Hematopoietic multipotent progenitor cell (in vitro differentiated cells): ENCODE measurements at regions not wholly inside any gene's neighbourhood (a gene's known extent, or its start where the extent isn't known, plus 50 kb on each side); places are given as distances from the start of the nearest gene placed in this dataset.

Source experiments
- DNase-seq, 3 donors: peaks; one replicate each; pipeline ENCODE4 v3.0.0-alpha.2; 2011 to 2015; ENCODE audit warnings: low read depth in 2 of 3, low spot score in 2 of 3

DNA sequence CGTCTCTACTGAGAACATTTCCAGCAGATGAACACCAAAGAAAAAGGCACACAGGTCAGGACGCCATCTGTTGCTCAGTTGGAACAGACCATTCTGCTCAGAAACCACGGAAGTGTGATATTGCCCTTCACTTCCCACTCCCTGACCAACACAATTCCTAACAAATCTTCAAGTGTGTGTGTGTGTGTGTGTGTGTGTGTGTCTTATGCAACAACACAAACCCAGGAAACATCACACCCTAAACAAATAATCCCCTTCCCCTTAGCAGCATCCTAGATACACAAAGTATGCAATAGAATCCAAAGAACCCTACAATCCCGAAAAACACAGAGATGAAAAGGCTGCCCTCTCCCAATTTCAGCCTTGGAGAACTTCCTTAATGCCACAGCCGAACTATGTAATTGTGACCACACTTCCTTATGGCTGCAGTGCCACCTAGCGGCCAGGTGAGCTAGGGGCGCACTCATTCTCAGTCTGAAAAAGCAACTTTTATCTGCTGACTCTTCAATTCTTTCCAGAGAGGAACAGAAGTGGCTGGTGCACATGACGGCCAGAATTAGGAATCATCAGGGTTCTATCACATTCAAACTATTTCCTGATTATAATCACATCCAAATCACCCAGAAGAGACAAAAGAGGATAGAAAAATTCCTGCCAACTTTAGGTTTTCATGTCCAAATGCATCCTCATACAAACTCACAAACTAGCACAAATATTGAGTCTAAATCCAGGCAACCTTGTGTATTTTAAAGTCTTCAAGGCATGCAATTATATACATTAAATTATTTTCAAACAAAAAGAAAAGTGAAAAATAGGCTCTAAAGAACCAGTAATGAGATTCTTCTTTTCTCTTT is 164.9 kb downstream of the DHX15 start:
- DNase-seq = peak; percentile 18 to 64 (median 26)

DNA sequence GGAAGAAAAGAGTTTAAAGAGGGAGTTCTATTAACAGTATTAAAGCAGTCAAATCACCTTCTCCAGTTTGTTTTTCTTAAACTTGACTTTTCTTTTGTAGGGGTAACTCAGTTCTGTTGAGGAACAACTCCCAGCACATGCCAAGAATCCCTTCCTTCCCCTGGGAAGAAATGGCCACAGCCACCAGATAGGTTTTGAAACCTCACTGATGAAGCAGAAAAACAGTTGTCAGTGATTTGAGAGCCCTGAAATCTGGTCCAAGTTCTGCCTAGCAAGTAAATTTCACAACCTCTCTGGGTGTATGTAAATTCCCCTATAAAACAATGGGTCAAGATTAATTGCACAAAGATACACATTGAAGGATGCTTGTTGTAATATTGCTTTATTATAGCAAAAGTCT is 167.1 kb downstream of the DHX15 start:
- no peak for DNase-seq

DNA sequence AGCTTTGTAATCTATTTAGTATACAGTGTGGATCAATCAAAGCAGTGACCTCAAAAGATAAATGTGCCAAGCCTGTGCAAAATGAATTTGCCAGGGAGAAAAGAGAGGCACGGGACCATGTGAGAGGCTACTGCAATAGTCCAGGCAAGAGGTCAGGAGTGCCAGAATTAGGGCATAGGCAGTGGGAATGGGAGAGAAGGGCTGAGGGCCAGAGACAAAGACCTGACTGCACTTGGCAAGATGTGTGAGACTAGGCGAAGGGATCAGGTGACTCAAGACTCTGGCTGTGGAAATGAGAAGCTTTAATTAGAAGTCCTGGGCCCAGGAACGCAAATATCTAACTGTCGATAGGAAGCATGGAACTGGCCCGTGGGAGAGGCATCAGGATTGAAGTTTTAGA is 168.1 kb downstream of the DHX15 start:
- DNase-seq = no peak

DNA sequence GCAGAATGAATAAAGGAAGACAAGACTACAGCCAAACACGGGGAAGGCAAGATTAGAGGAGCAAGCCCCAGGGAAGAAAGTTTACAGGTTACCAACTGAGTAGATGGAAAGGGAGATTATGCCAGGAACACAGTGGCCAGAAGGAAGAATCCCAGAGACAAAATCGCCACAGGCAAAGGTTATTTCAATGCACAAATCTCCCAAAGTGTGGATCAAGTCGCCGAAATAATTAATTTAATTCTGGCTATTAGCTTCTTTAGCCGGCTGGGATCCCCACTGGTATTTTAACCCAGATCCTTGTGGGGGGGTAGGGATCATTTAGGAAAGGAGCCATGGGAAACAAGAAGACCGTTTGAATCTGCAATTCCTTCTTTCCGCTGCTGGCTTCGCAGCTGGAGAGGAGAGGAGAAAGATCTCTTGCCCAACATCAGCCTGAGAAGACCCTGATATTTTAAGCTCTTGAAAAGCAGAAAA is 171.0 kb downstream of the DHX15 start:
- no peak for DNase-seq

DNA sequence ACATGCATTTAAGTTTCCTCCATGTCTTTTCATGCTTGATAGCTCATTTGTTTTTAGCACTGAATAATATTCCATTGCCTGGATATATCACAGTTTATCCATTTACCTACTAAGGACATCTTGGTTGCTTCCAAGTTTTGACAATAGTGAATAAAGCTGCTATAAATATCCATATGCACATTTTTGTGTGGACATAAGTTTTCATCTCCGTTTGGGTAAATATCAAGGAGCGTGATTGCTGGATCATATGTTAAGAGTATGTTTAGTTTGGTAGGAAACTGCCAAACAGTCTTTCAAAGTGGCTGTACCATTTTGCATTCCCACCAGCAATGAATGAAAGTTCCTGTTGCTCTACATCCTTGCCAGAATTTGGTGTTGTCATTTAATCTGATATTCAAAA is 172.5 kb downstream of the DHX15 start:
- no peak for DNase-seq

DNA sequence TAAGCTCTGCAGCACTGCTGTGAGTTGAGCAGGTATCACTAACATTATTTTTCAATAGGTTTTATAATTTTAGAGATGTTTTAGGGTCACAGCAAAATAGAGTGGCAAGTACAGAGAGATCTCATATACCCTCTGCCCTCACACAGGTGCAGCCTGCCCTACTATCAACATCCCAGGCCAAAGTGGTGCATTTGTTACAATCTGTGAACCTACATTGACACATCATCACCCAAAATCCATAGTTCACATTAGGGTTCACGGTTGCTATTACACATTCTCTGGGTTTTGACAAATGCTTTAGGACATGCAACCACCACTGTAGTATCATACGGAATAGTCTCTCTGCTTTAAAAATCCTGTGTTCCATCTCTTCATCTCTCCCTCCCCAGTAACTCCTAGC is 173.1 kb downstream of the DHX15 start:
- DNase-seq = no peak

DNA sequence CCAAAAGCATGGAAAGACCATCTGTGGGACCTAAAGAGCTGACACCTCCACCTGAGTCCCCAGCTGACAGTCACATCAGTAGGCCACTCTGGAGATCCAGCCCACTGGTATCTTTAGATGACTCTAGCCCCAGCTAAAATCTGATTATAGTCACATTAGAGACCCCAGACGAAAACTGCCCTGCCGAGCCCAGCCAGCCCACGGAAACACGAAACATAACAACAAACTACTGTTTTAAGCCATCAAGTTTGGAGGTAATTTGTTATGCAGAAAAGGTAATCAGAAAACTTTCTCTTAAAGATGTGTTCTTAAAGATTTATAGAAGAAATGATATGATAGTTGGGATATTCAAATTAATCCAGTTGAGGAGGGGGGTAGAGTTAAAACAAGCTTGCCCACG is 175.7 kb downstream of the DHX15 start:
- DNase-seq = no peak

DNA sequence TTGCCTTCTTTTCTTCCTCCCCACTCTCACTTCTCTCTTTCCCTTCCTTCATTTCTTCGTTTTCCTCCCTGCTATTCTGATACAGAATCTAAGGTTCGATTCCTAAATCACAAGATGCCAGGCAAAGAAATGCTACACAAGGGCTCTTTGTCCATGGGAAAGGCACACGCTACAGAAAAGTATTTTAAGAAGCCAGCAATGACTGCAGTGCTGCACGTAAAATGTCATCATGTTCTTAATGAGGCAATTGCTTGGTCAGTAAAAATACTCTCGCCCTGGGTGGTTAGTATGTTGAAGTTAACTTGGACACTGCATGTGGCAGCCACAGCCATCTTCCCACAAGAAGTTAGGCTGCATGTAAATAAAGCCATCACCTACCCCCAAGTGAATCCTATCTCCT is 178.4 kb downstream of the DHX15 start:
- DNase-seq = no peak

DNA sequence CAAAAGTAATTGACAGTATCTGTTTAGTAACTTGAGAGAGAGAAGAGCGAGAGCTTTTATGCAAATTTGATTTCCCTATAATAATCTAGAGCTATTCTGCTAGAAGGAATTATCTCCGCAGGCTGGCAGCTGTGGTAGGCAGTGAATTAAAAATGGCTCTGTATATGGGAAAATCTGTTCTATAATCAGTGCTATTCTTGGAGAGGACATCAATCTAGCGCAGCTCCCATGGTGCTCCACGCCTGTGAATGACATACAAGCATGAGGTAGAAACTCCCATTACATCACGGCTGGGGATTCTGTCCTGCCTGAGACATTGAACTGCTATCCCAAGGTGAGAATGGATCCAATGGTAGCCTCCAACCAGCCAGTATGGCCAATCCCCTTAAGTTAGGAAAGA is 179.0 kb downstream of the DHX15 start:
- DNase-seq = no peak

DNA sequence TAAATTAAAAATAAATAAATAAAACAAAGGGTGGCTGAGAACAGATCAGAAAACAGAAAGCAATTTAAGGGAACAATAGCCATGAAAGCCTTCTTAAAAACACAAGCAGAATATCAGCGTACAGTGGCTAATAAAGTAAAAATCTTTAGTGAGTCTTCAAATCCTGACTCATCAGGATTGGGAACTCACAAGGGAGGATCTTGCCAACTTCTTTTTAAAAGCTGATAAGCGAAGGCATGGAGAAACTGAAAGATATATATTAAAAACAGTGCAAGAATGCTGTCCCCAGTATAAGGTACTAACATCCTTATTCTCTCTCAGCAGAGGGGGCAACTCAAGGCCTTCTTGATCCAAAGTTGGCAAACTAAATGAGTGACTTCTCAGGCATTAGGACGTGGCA is 180.1 kb downstream of the DHX15 start:
- no peak for DNase-seq

DNA sequence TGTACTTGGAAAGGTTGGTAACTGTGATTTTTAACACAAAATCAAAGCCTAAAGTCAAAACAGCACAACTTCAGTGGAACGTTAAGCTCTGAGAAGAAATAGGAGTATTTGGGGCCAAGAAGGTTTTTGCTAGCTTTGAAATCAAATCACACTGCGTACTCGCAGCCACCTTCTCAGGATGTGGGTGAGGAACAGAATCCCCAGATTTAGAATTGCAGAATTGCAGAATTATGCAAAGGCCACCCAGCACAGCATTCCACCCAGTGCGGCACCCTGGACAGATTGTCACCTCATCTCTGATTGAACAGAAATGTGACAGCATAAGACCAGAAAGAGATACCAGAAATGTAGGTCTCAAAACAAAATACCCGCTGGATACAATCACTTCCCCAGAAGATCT is 181.1 kb downstream of the DHX15 start:
- no peak for DNase-seq

DNA sequence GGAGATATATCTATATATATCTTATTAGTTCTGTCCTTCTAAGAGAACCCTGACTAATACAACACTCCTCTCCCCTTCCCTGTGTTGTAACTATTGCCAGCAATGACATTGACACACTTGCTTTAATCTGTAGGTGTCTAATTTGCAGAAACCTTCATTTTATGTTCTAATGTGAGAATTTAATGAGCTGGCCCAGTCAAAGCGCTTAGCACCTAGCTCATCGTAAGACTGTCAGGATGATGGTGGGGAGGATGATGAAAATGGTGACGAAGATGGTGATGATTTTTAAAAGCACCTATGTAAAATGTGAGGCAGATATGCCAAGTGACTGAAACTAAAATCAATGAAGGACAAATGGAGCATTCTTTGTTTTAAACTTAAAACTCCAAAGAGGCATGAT is 183.8 kb downstream of the DHX15 start:
- no peak for DNase-seq

DNA sequence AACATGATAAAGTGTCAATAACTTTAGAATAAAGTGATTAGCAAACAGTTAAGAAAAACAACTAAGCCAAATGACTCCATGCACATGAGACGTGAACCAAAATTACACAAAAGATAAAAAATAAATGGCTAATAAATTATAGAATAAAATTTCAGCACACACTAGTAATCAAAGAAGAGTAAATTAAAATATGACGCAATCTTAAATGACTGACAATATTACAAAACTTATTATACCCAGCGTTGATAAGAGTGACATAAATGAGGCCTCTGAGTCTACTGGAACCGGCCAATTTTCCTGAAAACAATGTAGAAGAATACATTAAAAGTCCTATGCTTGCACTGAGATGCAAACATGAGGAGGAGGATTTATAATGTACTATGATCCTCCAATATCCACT is 187.4 kb downstream of the DHX15 start:
- DNase-seq = no peak

DNA sequence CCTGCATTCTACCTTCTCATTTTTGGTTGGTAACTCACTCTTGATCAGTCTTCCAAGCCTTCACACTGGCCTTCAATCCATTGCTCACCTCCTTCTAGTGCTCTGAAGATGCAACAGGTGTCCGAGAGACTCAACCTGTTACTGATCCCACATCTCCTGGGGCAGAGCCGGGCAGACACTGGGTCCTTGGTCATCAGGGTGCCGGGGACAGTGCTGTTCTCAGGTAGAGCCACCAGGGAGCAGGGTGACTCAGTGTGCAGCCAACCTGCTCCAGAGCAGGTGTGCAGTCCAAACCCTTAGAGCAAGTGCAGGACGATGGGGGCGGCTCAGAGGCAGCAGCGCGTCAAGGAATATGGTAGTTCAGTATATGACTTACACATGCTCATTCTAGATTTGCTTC is 188.4 kb downstream of the DHX15 start:
- no peak for DNase-seq

DNA sequence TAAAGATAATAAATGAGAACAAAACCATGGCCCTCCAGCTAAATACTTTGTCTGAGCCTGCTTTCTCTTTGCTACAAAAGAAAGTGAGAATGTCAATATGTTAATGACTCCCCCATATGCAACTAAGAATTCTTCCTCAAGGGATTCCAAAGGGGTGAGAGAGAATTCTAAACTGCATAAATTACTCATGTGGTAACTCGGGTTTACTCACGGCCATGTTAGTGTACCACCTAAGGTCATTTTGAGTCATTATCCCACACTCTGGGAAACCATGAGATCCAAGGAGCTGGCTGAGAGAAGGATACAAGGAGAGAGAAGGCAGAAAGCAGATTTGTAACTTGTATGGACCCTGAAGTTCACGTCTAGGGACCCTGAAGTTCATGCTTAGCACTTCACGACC is 190.3 kb downstream of the DHX15 start:
- no peak for DNase-seq

DNA sequence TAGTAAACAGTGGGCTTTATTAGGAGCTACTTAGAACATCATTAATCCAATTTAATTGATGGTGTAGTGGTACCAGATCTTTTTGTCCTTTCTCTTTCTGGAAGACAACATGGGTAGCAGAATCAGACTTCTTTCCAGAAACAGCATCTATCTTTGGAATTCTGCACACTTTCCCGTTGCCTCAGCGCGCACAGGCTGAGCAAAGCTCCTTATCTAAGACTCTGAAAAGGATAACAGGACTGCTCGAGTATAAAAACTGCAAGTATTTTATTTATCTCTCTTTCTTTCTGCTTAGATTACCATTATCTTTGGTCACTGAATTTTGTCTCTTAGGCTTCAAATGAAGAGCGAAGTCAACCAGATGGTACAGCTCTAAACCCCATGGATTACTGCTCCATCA is 191.7 kb downstream of the DHX15 start:
- no peak for DNase-seq

DNA sequence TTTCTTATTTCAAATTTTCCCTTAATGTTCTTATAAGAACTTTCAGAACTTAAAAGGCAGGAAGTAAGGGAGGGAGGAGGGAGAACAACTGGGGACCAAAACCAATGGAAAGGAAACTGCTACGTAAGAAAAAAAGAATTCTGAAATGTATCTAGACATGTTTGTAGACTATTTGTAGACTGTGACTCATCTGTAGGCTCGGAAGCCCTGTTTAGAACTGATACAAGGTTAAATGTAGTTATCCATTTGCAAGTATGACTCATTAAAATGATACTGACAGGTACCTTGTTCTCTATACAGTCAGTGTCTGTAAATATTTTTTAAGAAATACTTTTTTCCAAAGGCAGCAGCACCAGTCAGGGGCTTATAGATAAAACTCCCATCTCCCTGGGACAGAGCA is 202.0 kb downstream of the DHX15 start:
- no peak for DNase-seq

DNA sequence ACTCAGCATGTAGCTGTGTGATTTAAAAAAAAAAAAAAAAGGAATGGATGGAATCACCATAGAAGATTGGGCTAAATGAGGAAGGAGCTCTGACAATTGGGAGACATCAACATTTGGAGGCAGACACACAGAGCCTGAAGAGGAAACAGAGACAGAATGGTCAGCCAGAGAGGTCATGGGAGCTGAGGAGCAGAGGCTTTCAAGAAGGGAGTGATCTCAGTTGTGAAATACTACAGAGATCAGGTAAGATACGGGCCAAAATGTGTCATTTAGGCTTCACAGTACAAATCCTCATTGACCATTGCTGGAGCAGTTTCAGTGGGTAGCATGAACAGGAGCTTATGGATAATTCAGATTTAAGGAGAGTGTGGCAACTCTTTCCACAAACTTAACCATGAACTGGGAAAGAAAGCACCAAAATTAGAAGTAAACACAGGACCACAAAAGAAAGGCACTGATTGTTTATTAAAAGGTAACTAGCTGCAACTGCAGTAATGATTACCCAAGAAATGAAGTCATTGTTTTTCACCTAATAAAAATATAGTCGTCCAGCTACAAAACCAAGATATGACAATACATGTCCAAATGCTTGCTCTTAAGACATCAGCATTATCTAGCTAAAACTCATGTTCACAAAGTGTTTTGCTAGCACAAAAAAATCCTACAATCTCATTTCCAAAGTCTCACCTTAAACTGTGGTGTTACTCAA is 203.2 kb downstream of the DHX15 start:
- no peak for DNase-seq

DNA sequence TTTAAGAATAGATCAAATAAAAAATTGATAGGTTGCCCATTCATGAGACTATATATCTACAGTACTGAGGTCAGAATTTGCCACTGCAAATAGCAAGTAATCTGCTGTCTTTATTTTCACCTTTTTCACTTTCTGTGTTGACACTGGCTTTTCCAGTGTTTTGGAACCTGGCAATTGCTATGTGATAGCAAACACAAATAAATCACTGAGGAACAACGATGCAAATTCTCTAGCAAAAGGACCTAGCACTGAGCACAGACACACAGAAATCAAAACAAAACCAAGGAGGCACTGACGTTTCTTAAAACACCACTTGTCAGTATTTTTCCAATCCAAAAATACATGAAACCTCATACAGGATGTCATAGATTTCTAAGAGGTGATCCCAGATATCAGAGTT is 210.7 kb downstream of the DHX15 start:
- no peak for DNase-seq

DNA sequence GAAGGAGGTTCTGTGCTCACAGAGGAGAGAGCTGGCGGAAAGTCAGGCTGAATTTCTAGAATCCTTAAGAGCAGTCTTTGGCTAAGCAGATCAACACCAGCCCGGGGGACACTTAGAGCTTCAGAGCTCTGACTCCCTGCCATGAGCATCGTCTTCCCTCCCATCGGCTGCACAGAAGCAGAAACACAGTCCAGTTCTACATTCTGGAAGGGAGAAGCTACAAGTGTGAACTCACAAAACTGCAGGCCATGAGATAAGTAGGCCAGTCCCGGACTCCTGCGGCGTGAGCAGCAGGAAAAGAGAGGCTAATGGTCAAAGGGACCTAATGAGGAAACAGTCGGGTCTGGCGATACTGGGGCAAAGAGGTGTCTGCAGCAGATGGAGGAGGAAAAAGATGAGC is 211.5 kb downstream of the DHX15 start:
- DNase-seq = no peak

DNA sequence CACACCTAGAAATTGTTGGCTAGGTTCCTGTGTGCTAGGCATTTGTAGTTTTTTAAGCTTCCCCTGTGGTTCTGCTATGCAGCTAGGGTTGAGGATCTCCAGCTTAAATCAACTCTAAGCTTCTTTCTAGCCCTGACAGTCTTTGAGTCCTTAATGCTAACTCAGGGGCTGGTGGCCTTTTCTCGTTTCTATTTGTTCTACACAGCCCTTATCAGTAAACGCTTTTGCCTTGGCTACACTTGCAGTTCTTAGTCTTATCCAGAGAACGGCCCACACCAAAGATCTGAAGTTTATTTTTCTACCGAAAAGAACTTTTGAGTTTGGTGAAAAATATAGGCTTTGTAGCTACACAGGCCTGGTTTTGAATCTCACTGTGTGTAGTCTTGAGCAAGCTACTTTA is 212.0 kb downstream of the DHX15 start:
- no peak for DNase-seq

DNA sequence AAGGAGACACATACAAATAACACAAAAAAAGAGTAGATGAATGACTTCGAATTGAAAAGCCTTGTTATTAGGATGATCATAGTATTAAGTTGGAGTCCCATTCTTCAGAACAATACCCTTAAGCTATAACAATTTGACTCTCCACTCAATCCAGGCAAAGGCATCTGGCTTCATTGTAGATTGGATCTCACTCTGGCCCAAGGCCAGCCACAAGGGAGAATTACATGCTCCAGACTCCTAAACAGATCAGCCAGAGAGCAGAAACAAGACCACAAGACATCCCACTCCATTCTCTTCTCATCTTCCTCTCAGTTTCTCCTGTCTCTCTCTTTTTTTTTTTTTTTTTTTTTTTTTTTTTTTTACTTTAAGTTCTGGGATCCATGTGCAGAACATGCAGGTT is 213.9 kb downstream of the DHX15 start:
- DNase-seq = no peak
